Naive thymus-derived CD4-positive, alpha-beta T cell (primary cell): ENCODE measurements at regions not wholly inside any gene's neighbourhood (a gene's known extent, or its start where the extent isn't known, plus 50 kb on each side); places are given as distances from the start of the nearest gene placed in this dataset.

Source experiments
- ATAC-seq: fragments of 150-1000 bp; cut with Tn5 transposase; 2 replicates; pipeline ENCODE4 v1.10.0; 2021; ENCODE audit warnings: mild to moderate bottlenecking, moderate library complexity
- CTCF ChIA-PET: fragments of 350-600 bp; sonication (Branson Sonifier 250); formaldehyde crosslinking; loops from one replicate; lab custom pipeline; 2021; ENCODE audit warnings: antibody characterized with exemption; lab: Charles Lee
- POLR2A ChIA-PET: fragments of 350-600 bp; sonication (Branson Sonifier 250); formaldehyde crosslinking; loops from one replicate; lab custom pipeline; 2021; ENCODE audit warnings: antibody characterized with exemption, inconsistent platforms; lab: Charles Lee
- DNase-seq, 9 donors: peaks; one replicate each; pipeline versions ENCODE4 v3.0.0 to v3.0.0-alpha.2; 2020 to 2022; ENCODE audit warnings: mixed read lengths in 1 of 9
- H3K27ac ChIP-seq: one replicate; pipeline ENCODE4 v1.7.0; 2013; ENCODE audit warnings: mild to moderate bottlenecking, low read depth, low read length, moderate library complexity
- H3K27me3 ChIP-seq, 2 donors: one replicate each; pipeline ENCODE4 v1.7.0; 2013; ENCODE audit warnings: low read length in 2 of 2, mild to moderate bottlenecking in 2 of 2, moderate library complexity in 2 of 2; ENCODE audit not compliant: control insufficient read depth in 2 of 2, insufficient read depth in 2 of 2
- H3K36me3 ChIP-seq, 3 experiments: 1 replicate in 2 of 3; 2 replicates in 1 of 3; pipeline ENCODE4 v1.7.0; 2013; ENCODE audit warnings: low read length in 3 of 3, mild to moderate bottlenecking in 3 of 3, moderate library complexity in 1 of 3; ENCODE audit not compliant: insufficient read depth in 3 of 3, control insufficient read depth in 2 of 3
- H3K4me1 ChIP-seq, 2 donors: one replicate each; pipeline ENCODE4 v1.7.0; 2013; ENCODE audit warnings: low read length in 2 of 2, mild to moderate bottlenecking in 2 of 2, moderate library complexity in 1 of 2; ENCODE audit not compliant: control insufficient read depth in 2 of 2, insufficient read depth in 2 of 2
- H3K4me3 ChIP-seq: 2 replicates; pipeline ENCODE4 v1.7.0; 2013; ENCODE audit warnings: mild to moderate bottlenecking, low read length
- H3K9me3 ChIP-seq, 3 experiments: 1 replicate in 2 of 3; 2 replicates in 1 of 3; pipeline ENCODE4 v1.7.0; 2013; ENCODE audit warnings: low read length in 3 of 3; ENCODE audit not compliant: control insufficient read depth in 2 of 3
- H3K27ac Mint-ChIP-seq, 9 donors: one replicate each; pipeline ENCODE4 v1.8.0; 2020 to 2022; ENCODE audit warnings: mixed read lengths in 9 of 9, mild to moderate bottlenecking in 8 of 9, moderate library complexity in 5 of 9, inconsistent platforms in 2 of 9
- H3K27me3 Mint-ChIP-seq, 5 donors: one replicate each; pipeline ENCODE4 v1.8.0; 2021 to 2022; ENCODE audit warnings: mixed read lengths in 5 of 5, mild to moderate bottlenecking in 1 of 5
- H3K36me3 Mint-ChIP-seq, 5 donors: one replicate each; pipeline ENCODE4 v1.8.0; 2020 to 2022; ENCODE audit warnings: mixed read lengths in 5 of 5, mild to moderate bottlenecking in 3 of 5, inconsistent platforms in 1 of 5
- H3K4me1 Mint-ChIP-seq, 7 donors: one replicate each; pipeline ENCODE4 v1.8.0; 2020 to 2022; ENCODE audit warnings: mixed read lengths in 7 of 7, mild to moderate bottlenecking in 3 of 7, inconsistent platforms in 1 of 7
- H3K4me3 Mint-ChIP-seq, 10 donors: one replicate each; pipeline ENCODE4 v1.8.0; 2020 to 2022; ENCODE audit warnings: mild to moderate bottlenecking in 10 of 10, mixed read lengths in 10 of 10, moderate library complexity in 6 of 10, inconsistent platforms in 2 of 10
- H3K9me3 Mint-ChIP-seq, 11 donors: one replicate each; pipeline ENCODE4 v1.8.0; 2020 to 2022; ENCODE audit warnings: mixed read lengths in 11 of 11, mild to moderate bottlenecking in 4 of 11, inconsistent platforms in 1 of 11, moderate library complexity in 1 of 11
- intact Hi-C, 2 donors: fragments of 100-400 bp; cut with micrococcal nuclease; formaldehyde crosslinking; loops; one replicate each; pipeline ENCODE4 v1.15.1; 2023

DNA sequence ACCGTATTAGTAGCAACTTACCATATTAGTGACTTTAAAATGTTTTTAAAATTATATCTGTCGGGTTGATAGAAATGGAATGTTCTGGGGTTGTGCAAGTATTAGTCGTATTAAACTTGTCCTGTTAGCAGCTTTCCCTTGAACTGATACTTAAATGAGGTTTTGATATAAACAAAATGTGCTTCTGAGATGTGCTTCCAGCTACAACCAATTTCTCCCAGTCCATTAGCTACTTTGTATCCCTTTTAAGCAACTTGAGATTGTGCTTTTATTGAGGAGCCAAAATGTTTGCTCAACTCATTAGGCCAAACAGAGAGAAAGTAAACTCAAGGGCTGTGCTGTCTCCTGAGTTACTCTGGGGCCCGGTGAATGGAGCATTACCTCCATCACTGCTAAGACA lies 255.0 kb upstream of the RBFOX1 start:
- Histone ChIP-seq H3K9me3 (peaks cover 0 to 5% (median 0%) of the 10 kb centered on the region in 3 experiments), H3K27ac (no peak overlapping the region), H3K4me3 (no peak overlapping the region), H3K36me3 (no peaks in the 10 kb centered on the region), H3K4me1 (no peaks in the 10 kb centered on the region), H3K27me3 (no peaks in the 10 kb centered on the region)
- no peak for ATAC-seq
- Mint-ChIP-seq H3K36me3 (no peaks in the 10 kb centered on the region), H3K27me3 (no peaks in the 10 kb centered on the region), H3K4me3 (no peak overlapping the region), H3K27ac (no peak overlapping the region), H3K9me3 (peaks cover 3 to 32% (median 14%) of the 10 kb centered on the region in 11 donors), H3K4me1 (no peaks in the 10 kb centered on the region)
- DNase-seq = no peak
- intact Hi-C loops = no loop called here
- POLR2A ChIA-PET = no interaction called here
- CTCF ChIA-PET = no interaction called here

DNA sequence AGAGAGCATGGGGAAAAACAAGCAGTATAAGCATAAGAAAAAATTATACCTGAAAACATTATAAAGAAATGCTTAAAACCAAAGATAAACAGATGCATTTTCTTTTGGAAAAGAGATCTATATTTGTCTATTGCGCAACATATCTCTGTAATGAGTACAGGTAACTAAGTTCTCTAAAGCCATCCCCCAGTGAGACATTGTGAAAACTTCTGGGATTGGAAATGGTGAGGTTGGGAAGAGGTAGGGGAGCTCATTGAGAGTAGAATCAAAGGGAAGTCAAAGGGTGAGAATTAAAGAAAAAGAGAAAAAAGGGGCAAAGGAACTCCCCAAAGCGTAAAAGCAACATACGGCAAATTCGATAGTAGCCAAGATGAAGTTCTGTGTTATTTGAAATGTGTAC lies 257.9 kb upstream of the RBFOX1 start:
- Histone ChIP-seq H3K9me3 (no peaks in the 10 kb centered on the region), H3K27me3 (no peaks in the 10 kb centered on the region), H3K27ac (no peak overlapping the region), H3K4me3 (no peak overlapping the region), H3K36me3 (no peaks in the 10 kb centered on the region), H3K4me1 (no peaks in the 10 kb centered on the region)
- Mint-ChIP-seq H3K4me1 (no peaks in the 10 kb centered on the region), H3K27ac (no peak overlapping the region), H3K9me3 (peaks cover 2 to 25% (median 15%) of the 10 kb centered on the region in 11 donors), H3K27me3 (no peaks in the 10 kb centered on the region), H3K36me3 (no peaks in the 10 kb centered on the region), H3K4me3 (no peak overlapping the region)
- ATAC-seq (no peak), DNase-seq (no peak)
- ChIA-PET CTCF (no interaction called here), POLR2A (no interaction called here)
- intact Hi-C loops = no loop called here

DNA sequence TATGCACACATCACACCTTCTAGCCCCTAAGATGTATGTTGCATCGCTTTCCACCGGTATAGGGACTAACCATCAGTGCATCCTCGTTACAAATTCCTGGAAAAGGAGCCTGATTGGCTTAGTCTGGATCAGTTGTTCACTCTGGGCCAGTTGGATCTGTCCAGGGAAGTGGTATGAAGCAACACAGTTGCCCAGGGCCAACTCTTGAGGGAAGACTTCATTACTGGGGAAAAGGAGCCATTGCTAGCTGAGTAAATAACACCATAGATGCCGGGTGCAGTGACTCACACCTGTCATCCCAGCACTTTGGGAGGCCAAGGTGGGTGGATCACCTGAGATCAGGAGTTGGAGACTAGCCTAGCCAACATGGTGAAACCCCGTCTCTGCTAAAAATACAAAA lies 275.2 kb upstream of the RBFOX1 start:
- CTCF ChIA-PET = no interaction called here
- Mint-ChIP-seq H3K27ac (no peak overlapping the region), H3K9me3 (peaks cover 0 to 25% (median 10%) of the 10 kb centered on the region in 11 donors), H3K27me3 (no peaks in the 10 kb centered on the region), H3K4me1 (no peaks in the 10 kb centered on the region), H3K4me3 (no peak overlapping the region), H3K36me3 (peaks cover 0 to 8% (median 0%) of the 10 kb centered on the region in 5 donors)
- Histone ChIP-seq H3K27ac (no peak overlapping the region), H3K9me3 (no peaks in the 10 kb centered on the region), H3K4me3 (no peak overlapping the region), H3K4me1 (no peaks in the 10 kb centered on the region), H3K36me3 (no peaks in the 10 kb centered on the region), H3K27me3 (no peaks in the 10 kb centered on the region)
- POLR2A ChIA-PET = no interaction called here
- no peak for ATAC-seq
- DNase-seq = no peak
- intact Hi-C loops = no loop called here

DNA sequence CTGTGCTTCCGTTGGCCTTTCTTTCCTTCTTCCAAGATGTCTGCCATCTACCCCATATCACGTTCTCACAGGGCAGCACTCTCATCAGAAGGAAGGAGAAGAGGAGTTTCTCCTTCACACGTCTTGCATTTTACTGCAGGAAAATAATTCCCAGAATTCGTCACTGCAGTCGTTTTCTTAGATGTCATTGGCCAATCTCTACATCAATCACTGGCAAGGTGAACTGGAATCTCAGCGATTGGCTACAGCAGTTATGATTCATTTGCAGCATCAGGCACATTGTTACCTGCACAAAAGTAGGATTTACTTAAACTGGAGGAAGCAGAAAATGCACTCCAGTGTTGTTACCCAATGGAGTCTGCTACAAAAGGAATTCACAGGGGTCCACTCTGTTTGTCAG lies 277.2 kb upstream of the RBFOX1 start:
- H3K4me1 Mint-ChIP-seq = no peaks in the 10 kb centered on the region

DNA sequence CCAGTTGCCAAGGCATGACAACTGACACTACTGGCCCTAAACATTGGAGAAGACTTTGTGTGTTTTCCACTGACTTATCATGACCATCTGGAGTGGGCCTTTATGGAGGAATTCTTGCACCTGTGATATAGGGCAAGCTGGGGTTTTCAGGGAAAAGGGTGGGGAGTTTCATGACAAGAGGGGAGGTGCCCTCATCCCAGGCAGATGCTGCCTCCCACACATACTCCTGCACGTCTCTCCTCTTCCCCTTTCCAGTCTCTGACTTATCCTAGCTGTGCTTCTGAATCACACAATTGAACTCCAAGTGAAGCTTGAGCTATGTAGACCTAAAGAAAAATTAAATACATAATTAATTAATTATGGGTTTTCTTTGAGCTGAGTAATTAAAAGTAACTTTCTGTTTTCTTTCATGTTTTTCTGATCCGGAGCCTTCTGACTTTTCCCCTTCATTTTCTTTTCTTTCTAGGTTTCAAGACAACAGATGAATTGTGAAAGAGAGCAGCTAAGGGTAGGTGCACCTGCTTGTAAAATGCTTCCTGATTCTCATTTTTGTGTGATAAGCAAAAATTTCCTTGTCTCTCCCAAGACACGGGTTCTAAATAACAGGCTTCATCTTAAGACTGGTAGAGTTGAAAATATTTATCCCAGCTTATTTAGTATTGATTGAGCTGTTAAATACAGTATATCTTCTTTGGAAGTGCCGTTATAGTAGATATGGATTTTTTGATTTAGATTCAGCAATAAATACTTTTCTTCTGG lies 280.9 kb upstream of the RBFOX1 start:
- no peak overlapping the region for H3K27ac Mint-ChIP-seq
- no peak overlapping the region for H3K4me3 ChIP-seq
- intact Hi-C loops = no loop called here
- H3K4me1 ChIP-seq = no peaks in the 10 kb centered on the region
- no peak overlapping the region for H3K27ac ChIP-seq
- H3K36me3 ChIP-seq = no peaks in the 10 kb centered on the region
- no peaks in the 10 kb centered on the region for H3K4me1 Mint-ChIP-seq
- POLR2A ChIA-PET = no interaction called here
- H3K9me3 Mint-ChIP-seq = peaks cover 6 to 40% (median 17%) of the 10 kb centered on the region in 11 donors
- H3K9me3 ChIP-seq = no peaks in the 10 kb centered on the region
- H3K4me3 Mint-ChIP-seq = no peak overlapping the region
- H3K27me3 ChIP-seq = no peaks in the 10 kb centered on the region
- DNase-seq (no peak), ATAC-seq (no peak)
- H3K27me3 Mint-ChIP-seq = no peaks in the 10 kb centered on the region
- CTCF ChIA-PET = no interaction called here
- peaks cover 0 to 8% (median 0%) of the 10 kb centered on the region in 5 donors for H3K36me3 Mint-ChIP-seq

More for the DNA sequence above, 277.2 kb upstream of the RBFOX1 start:
- ChIA-PET POLR2A (no interaction called here), CTCF (no interaction called here)
- DNase-seq (no peak), ATAC-seq (no peak)
- intact Hi-C loops = no loop called here
- no peak overlapping the region for H3K4me3 Mint-ChIP-seq
- Histone ChIP-seq H3K27ac (no peak overlapping the region), H3K27me3 (no peaks in the 10 kb centered on the region), H3K4me1 (no peaks in the 10 kb centered on the region), H3K4me3 (no peak overlapping the region), H3K36me3 (no peaks in the 10 kb centered on the region), H3K9me3 (no peaks in the 10 kb centered on the region)
- H3K36me3 Mint-ChIP-seq = peaks cover 0 to 8% (median 0%) of the 10 kb centered on the region in 5 donors
- H3K27ac Mint-ChIP-seq = no peak overlapping the region
- H3K9me3 Mint-ChIP-seq = peaks cover 2 to 27% (median 7%) of the 10 kb centered on the region in 11 donors
- no peaks in the 10 kb centered on the region for H3K27me3 Mint-ChIP-seq

DNA sequence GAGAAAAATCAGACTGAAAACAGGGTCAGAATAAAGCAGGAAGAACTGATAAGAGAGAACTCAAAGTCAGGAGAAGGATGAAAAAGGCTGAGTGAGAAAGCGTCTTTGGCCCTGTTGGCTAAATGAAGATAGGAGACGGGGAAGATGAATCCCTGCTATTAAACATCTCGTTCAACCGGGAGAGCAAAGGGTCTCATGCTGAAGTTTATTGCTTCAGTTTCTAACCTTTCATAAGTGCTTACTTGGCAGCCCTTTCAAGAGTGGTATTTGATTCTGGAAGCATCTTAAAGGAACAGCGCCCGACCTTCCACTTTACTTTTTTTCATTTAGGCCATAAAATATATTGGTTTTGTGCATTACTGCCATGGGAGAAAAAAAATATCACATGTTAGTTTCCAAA lies 288.3 kb upstream of the RBFOX1 start:
- no peaks in the 10 kb centered on the region for H3K9me3 ChIP-seq
- H3K4me3 Mint-ChIP-seq = no peak overlapping the region

DNA sequence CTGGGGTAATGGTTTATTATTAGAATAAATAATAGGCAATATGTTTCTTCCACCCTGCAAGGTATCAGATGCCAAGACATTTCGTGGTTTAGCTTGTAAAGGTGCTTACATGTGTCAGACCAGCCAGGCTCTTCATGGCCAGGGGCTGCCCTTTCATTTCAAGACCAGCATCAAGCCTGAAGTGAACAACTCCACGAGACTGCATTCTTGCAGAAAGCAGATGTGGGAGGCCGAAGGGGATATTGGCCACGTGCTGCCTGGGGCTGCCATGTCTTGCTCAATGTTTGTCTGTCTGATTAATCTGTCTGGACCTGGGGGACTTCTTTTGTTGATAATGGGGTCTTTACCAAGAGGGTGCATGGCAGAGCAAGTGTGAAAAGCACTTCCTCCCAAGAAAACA lies 294.2 kb upstream of the RBFOX1 start:
- no peak overlapping the region for H3K4me3 Mint-ChIP-seq
- DNase-seq (no peak), ATAC-seq (no peak)
- peaks cover 0 to 5% (median 0%) of the 10 kb centered on the region in 5 donors for H3K36me3 Mint-ChIP-seq
- H3K27ac Mint-ChIP-seq = no peak overlapping the region
- ChIA-PET CTCF (no interaction called here), POLR2A (no interaction called here)
- intact Hi-C loops = no loop called here
- peaks cover 5 to 35% (median 11%) of the 10 kb centered on the region in 11 donors for H3K9me3 Mint-ChIP-seq
- H3K4me1 ChIP-seq = no peaks in the 10 kb centered on the region
- no peak overlapping the region for H3K4me3 ChIP-seq
- H3K27me3 Mint-ChIP-seq = no peaks in the 10 kb centered on the region
- H3K27ac ChIP-seq = no peak overlapping the region
- H3K4me1 Mint-ChIP-seq = no peaks in the 10 kb centered on the region
- H3K9me3 ChIP-seq = no peaks in the 10 kb centered on the region
- H3K36me3 ChIP-seq = peaks cover 0 to 2% (median 0%) of the 10 kb centered on the region in 3 experiments
- no peaks in the 10 kb centered on the region for H3K27me3 ChIP-seq

More for the DNA sequence above, 288.3 kb upstream of the RBFOX1 start:
- intact Hi-C loops = no loop called here
- Mint-ChIP-seq H3K27ac (no peak overlapping the region), H3K27me3 (no peaks in the 10 kb centered on the region), H3K9me3 (peaks cover 9 to 40% (median 15%) of the 10 kb centered on the region in 11 donors), H3K36me3 (peaks cover 0 to 12% (median 0%) of the 10 kb centered on the region in 5 donors), H3K4me1 (no peaks in the 10 kb centered on the region)
- Histone ChIP-seq H3K4me1 (no peaks in the 10 kb centered on the region), H3K27me3 (no peaks in the 10 kb centered on the region), H3K27ac (no peak overlapping the region), H3K36me3 (peaks cover 0 to 2% (median 0%) of the 10 kb centered on the region in 3 experiments), H3K4me3 (no peak overlapping the region)
- ATAC-seq (no peak), DNase-seq (no peak)
- ChIA-PET CTCF (no interaction called here), POLR2A (no interaction called here)
